Heart right ventricle (tissue), 16 donors: ENCODE measurements at regions not wholly inside any gene's neighbourhood (a gene's known extent, or its start where the extent isn't known, plus 50 kb on each side); places are given as distances from the start of the nearest gene placed in this dataset.

Experiments
- ATAC-seq, 8 donors: fragments of 200-7000 bp; cut with Tn5 transposase; one replicate each; pipeline ENCODE4 v1.9.1; 2020; ENCODE audit warnings: mild to moderate bottlenecking in 8 of 8, moderate library complexity in 8 of 8, moderate number of reproducible peaks in 1 of 8
- DNase-seq, 2 donors: peaks; one replicate each; pipeline ENCODE4 v3.0.0-alpha.2; 2020
- H3K27ac ChIP-seq, 10 donors: fragments of 200-600 bp; sonication (generic) in 2 of 10; one replicate each; pipeline versions ENCODE4 v1.5.0 to v1.8.0; 2020 to 2022; ENCODE audit warnings: mild to moderate bottlenecking in 3 of 10
- H3K27me3 ChIP-seq, 7 donors: fragments of 200-600 bp; one replicate each; pipeline ENCODE4 v1.8.0; 2021 to 2022; ENCODE audit warnings: mild to moderate bottlenecking in 2 of 7
- H3K36me3 ChIP-seq, 9 donors: fragments of 200-600 bp; sonication (generic) in 1 of 9; one replicate each; pipeline versions ENCODE4 v1.5.0 to v1.8.0; 2020 to 2022; ENCODE audit warnings: mild to moderate bottlenecking in 2 of 9
- H3K4me1 ChIP-seq, 9 donors: fragments of 200-600 bp; sonication (generic) in 1 of 9; one replicate each; pipeline versions ENCODE4 v1.5.0 to v1.8.0; 2020 to 2022; ENCODE audit warnings: mild to moderate bottlenecking in 4 of 9
- H3K4me3 ChIP-seq, 10 donors: fragments of 200-600 bp; sonication (generic) in 2 of 10; one replicate each; pipeline versions ENCODE4 v1.5.0 to v1.8.0; 2020 to 2022; ENCODE audit warnings: mild to moderate bottlenecking in 7 of 10, moderate library complexity in 2 of 10
- H3K9me3 ChIP-seq, 11 donors: fragments of 200-600 bp in 10 of 11; sonication (generic) in 2 of 11; one replicate each; pipeline versions ENCODE4 v1.5.0 to v1.8.0; 2013 to 2022; ENCODE audit warnings: mild to moderate bottlenecking in 2 of 11, control low read depth in 1 of 11, moderate library complexity in 1 of 11
- CTCF ChIP-seq, 9 donors: fragments of 200-600 bp; sonication (generic) in 2 of 9; IDR thresholded peaks; one replicate each; pipeline versions ENCODE4 v1.5.0 to v1.8.0; 2021 to 2022; ENCODE audit warnings: antibody characterized with exemption in 9 of 9, mild to moderate bottlenecking in 5 of 9, moderate library complexity in 1 of 9
- WGBS, 2 donors: extraction: QIAGEN DNeasy Blood & Tissue Kit; methylation state at CpG; one replicate each; pipeline ENCODE4 v1.1.7; 2013; ENCODE audit warnings: inconsistent platforms in 1 of 2; 5-methylcytosine and 5-hydroxymethylcytosine counted together
- intact Hi-C, 10 donors: fragments of 100-400 bp; cut with DNase I; formaldehyde crosslinking; loops; one replicate each; pipeline versions ENCODE4 v1.11.1 to v1.14.2; 2022
- donor health status: Arrhythmogenic right ventricular cardiomyopathy.
- donor health status: ischemic (EF 13 %, LVEDD 7.1; RV severe dilation, severe dysfunction).
- donor health status: healthy with polysubstance abuse.
- donor health status: DM: no; HTN: yes; CAD: no.
- donor health status: DM: no; HTN: no; CAD: no.
- donor health status: ischemic (EF 25% LVEDD 6.9; RV normal size, moderate dysfunction).
- donor health status: ischemic (EF 25% LVEDD 5.7; RV mildly dilated, moderate dysfunction).
- donor health status: healthy.
- donor health status: DM: yes; HTN: yes; CAD: no.
- donor health status: Ischemic cardiomyopathy.
- donor health status: ischemic (EF 35%, LVEDD 5.7; RV mildly dilated, moderate dysfunction).
- donor health status: nonischemic (EF 11% LVEDD 7.7; RV severe dilation, severe dysfunction).
- donor health status: DM: yes; HTN: yes; CAD: no.
- donor health status: PGD.
- donor health status: ischemic (EF 29% LVEDD 5.4; RV normal size, mild dysfunction).
- donor health status: nonischemic (EF 23%, LVEDD 6.1; RV moderate dilation, normal function).

- no peaks in the 10 kb centered on the region for H3K36me3 ChIP-seq
- ATAC-seq (no peak), DNase-seq (no peak)
- H3K27ac ChIP-seq: no peak overlapping the region
- no peaks in the 10 kb centered on the region for H3K27me3 ChIP-seq
- intact Hi-C loops: no loop called here
- no peak for TF ChIP-seq CTCF (IDR thresholded peaks at IDR 0.05)
- WGBS, 2 donors: 34 to 38% methylated on average over 1 of the region's 1 CpG
- no peaks in the 10 kb centered on the region for H3K9me3 ChIP-seq
- no peak overlapping the region for H3K4me3 ChIP-seq
- H3K4me1 ChIP-seq: no peaks in the 10 kb centered on the region
Measured at GRCh38 chr2:6418291-6418690, 447.4 kb downstream of the CMPK2 start.

GRCh38 chr2:6421138-6421730, 444.5 kb downstream of the CMPK2 start:
- Histone ChIP-seq H3K9me3 (no peaks in the 10 kb centered on the region), H3K4me1 (no peaks in the 10 kb centered on the region), H3K4me3 (no peak overlapping the region), H3K27ac (no peak overlapping the region), H3K27me3 (peaks cover 0 to 4% (median 0%) of the 10 kb centered on the region in 7 donors), H3K36me3 (no peaks in the 10 kb centered on the region)
- intact Hi-C loops: no loop called here
- TF ChIP-seq CTCF (IDR thresholded peaks at IDR 0.05): no peak
- WGBS, 2 donors: 82 to 85% methylated on average over 12 of the region's 12 CpGs
- ATAC-seq (no peak), DNase-seq (no peak)

- intact Hi-C loops: no loop called here
- 43 to 56% methylated on average over 4 of the region's 4 CpGs for WGBS, 2 donors
- no peak for ATAC-seq
Measured at GRCh38 chr2:6421888-6422287, 443.8 kb downstream of the CMPK2 start.

GRCh38 chr2:6423157-6423556, 442.6 kb downstream of the CMPK2 start:
- Histone ChIP-seq H3K4me1 (no peaks in the 10 kb centered on the region), H3K4me3 (no peak overlapping the region), H3K9me3 (peaks cover 0 to 12% (median 0%) of the 10 kb centered on the region in 11 donors), H3K27ac (no peak overlapping the region), H3K36me3 (no peaks in the 10 kb centered on the region), H3K27me3 (peaks cover 0 to 4% (median 0%) of the 10 kb centered on the region in 7 donors)
- ATAC-seq (no peak), DNase-seq (no peak)
- no peak for TF ChIP-seq CTCF (IDR thresholded peaks at IDR 0.05)
- intact Hi-C loops: no loop called here
- 90% methylated on average over 1 of the region's 1 CpG for WGBS, 2 donors

More at GRCh38 chr2:6421888-6422287, 443.8 kb downstream of the CMPK2 start:
- no peaks in the 10 kb centered on the region for H3K4me1 ChIP-seq
- no peak for TF ChIP-seq CTCF (IDR thresholded peaks at IDR 0.05)
- peaks cover 0 to 4% (median 0%) of the 10 kb centered on the region in 11 donors for H3K9me3 ChIP-seq
- no peak for DNase-seq
- H3K4me3 ChIP-seq: no peak overlapping the region
- H3K36me3 ChIP-seq: no peaks in the 10 kb centered on the region
- H3K27me3 ChIP-seq: peaks cover 0 to 4% (median 0%) of the 10 kb centered on the region in 7 donors
- no peak overlapping the region for H3K27ac ChIP-seq
